ENCODE measurements at regions not wholly inside any gene's neighbourhood (a gene's known extent, or its start where the extent isn't known, plus 50 kb on each side); places are given as distances from the start of the nearest gene placed in this dataset.

DNA sequence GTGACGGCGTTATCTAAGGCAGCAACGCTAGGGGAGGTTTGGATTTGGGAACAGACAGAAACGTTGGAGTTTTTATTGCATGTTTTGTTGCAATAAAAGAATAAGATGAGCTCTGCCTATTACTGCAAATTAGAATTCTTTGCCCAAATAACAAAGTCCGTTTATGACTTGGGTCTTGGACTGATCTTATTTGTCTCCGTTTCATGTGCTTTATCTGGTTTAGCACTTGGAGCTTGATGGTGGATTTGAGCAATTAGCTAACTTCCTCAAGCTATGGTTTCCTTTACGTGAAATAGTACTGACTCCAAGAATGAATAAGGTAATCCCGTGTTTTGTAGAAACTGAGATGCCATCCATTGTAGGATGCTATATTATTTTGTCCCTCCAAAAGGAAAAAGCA, 233.0 kb upstream of the IRX5 start:
- no peak overlapping the region for H3K27ac Mint-ChIP-seq (ENCODE audit: unreplicated experiment)
- intact Hi-C loops (cut with micrococcal nuclease; ENCODE audit: unreplicated experiment), result no loop called here
- no peaks in the 10 kb centered on the region for H3K36me3 Mint-ChIP-seq (ENCODE audit: insufficient read depth, unreplicated experiment)
- TF ChIP-seq, protein P1, sequence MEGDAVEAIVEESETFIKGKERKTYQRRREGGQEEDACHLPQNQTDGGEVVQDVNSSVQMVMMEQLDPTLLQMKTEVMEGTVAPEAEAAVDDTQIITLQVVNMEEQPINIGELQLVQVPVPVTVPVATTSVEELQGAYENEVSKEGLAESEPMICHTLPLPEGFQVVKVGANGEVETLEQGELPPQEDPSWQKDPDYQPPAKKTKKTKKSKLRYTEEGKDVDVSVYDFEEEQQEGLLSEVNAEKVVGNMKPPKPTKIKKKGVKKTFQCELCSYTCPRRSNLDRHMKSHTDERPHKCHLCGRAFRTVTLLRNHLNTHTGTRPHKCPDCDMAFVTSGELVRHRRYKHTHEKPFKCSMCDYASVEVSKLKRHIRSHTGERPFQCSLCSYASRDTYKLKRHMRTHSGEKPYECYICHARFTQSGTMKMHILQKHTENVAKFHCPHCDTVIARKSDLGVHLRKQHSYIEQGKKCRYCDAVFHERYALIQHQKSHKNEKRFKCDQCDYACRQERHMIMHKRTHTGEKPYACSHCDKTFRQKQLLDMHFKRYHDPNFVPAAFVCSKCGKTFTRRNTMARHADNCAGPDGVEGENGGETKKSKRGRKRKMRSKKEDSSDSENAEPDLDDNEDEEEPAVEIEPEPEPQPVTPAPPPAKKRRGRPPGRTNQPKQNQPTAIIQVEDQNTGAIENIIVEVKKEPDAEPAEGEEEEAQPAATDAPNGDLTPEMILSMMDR (IDR thresholded peaks at IDR 0.05; ENCODE audit: unreplicated experiment), result no peak
- DNase-seq, result no peak
- BruUV-seq (replicated peaks), result no TSS peak
- no peaks in the 10 kb centered on the region for H3K9me3 Mint-ChIP-seq (ENCODE audit: low read depth, unreplicated experiment)
- CTCF ChIA-PET, result no interaction called here
- H3K4me3 Mint-ChIP-seq (ENCODE audit: low read depth, unreplicated experiment), result no peak overlapping the region
- H3K27me3 Mint-ChIP-seq (ENCODE audit: unreplicated experiment), result peaks cover 8% of the 10 kb centered on the region
- H3K4me1 Mint-ChIP-seq (ENCODE audit: low read depth, unreplicated experiment), result no peaks in the 10 kb centered on the region

- H3K9me3 Mint-ChIP-seq (ENCODE audit: low read depth, unreplicated experiment), result no peaks in the 10 kb centered on the region
- H3K4me3 Mint-ChIP-seq (ENCODE audit: low read depth, unreplicated experiment), result no peak overlapping the region
- no peaks in the 10 kb centered on the region for H3K36me3 Mint-ChIP-seq (ENCODE audit: insufficient read depth, unreplicated experiment)
- CTCF ChIA-PET, result no interaction called here
- TF ChIP-seq, protein P1 (IDR thresholded peaks at IDR 0.05; ENCODE audit: unreplicated experiment), result no peak
- H3K4me1 Mint-ChIP-seq (ENCODE audit: low read depth, unreplicated experiment), result no peaks in the 10 kb centered on the region
- DNase-seq, result no peak
- intact Hi-C loops (cut with micrococcal nuclease; ENCODE audit: unreplicated experiment), result no loop called here
- H3K27ac Mint-ChIP-seq (ENCODE audit: unreplicated experiment), result no peak overlapping the region
- no TSS peak for BruUV-seq (replicated peaks)
- H3K27me3 Mint-ChIP-seq (ENCODE audit: unreplicated experiment), result peaks cover 15% of the 10 kb centered on the region
Observed at GRCh38 chr16:54696970-54697369, 233.7 kb upstream of the IRX5 start.

- H3K36me3 Mint-ChIP-seq (ENCODE audit: insufficient read depth, unreplicated experiment), result no peaks in the 10 kb centered on the region
- intact Hi-C loops (cut with micrococcal nuclease; ENCODE audit: unreplicated experiment), result no loop called here
- H3K4me1 Mint-ChIP-seq (ENCODE audit: low read depth, unreplicated experiment), result no peaks in the 10 kb centered on the region
- BruUV-seq (replicated peaks), result no TSS peak
- H3K27me3 Mint-ChIP-seq (ENCODE audit: unreplicated experiment), result peaks cover 18% of the 10 kb centered on the region
- H3K27ac Mint-ChIP-seq (ENCODE audit: unreplicated experiment), result no peak overlapping the region
- TF ChIP-seq, protein P1 (IDR thresholded peaks at IDR 0.05; ENCODE audit: unreplicated experiment), result no peak
- no peak for DNase-seq
- no peaks in the 10 kb centered on the region for H3K9me3 Mint-ChIP-seq (ENCODE audit: low read depth, unreplicated experiment)
- H3K4me3 Mint-ChIP-seq (ENCODE audit: low read depth, unreplicated experiment), result no peak overlapping the region
- CTCF ChIA-PET, result no interaction called here
Observed at GRCh38 chr16:54696522-54696921, 234.1 kb upstream of the IRX5 start.

GRCh38 chr16:54694651-54695050, 236.0 kb upstream of the IRX5 start:
- peaks cover 18% of the 10 kb centered on the region for H3K27me3 Mint-ChIP-seq (ENCODE audit: unreplicated experiment)
- H3K4me3 Mint-ChIP-seq (ENCODE audit: low read depth, unreplicated experiment), result no peak overlapping the region
- TF ChIP-seq, protein P1 (IDR thresholded peaks at IDR 0.05; ENCODE audit: unreplicated experiment), result no peak
- CTCF ChIA-PET, result no interaction called here
- no TSS peak for BruUV-seq (replicated peaks)
- H3K27ac Mint-ChIP-seq (ENCODE audit: unreplicated experiment), result no peak overlapping the region
- intact Hi-C loops (cut with micrococcal nuclease; ENCODE audit: unreplicated experiment), result no loop called here
- H3K36me3 Mint-ChIP-seq (ENCODE audit: insufficient read depth, unreplicated experiment), result no peaks in the 10 kb centered on the region
- H3K4me1 Mint-ChIP-seq (ENCODE audit: low read depth, unreplicated experiment), result no peaks in the 10 kb centered on the region
- H3K9me3 Mint-ChIP-seq (ENCODE audit: low read depth, unreplicated experiment), result no peaks in the 10 kb centered on the region
- DNase-seq, result no peak

DNA sequence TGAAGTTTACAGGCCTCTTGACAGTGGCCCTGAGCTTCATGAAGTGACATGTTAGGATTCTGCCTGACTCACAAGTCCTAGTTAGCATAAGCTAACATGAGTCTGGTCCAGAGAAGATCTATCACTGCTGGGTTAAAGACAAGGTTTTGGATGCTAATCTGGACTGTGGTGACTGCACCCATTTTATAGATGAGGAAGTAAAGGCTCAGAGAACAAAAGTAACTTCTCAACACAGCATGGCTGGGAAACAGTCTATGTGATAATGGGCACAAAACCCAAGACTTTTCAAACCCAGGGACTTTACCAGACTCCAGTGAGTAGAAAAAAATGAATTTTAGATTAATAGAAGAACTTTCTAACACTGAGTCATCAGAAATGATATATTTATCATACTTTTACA, 236.8 kb upstream of the IRX5 start:
- Mint-ChIP-seq H3K27me3 (ENCODE audit: unreplicated experiment) (peaks cover 18% of the 10 kb centered on the region), H3K9me3 (ENCODE audit: low read depth, unreplicated experiment) (no peaks in the 10 kb centered on the region), H3K36me3 (ENCODE audit: insufficient read depth, unreplicated experiment) (no peaks in the 10 kb centered on the region)

More for the DNA sequence above, 236.8 kb upstream of the IRX5 start:
- intact Hi-C loops (cut with micrococcal nuclease; ENCODE audit: unreplicated experiment), result no loop called here
- BruUV-seq (replicated peaks), result no TSS peak
- DNase-seq, result no peak
- Mint-ChIP-seq H3K4me1 (ENCODE audit: low read depth, unreplicated experiment) (no peaks in the 10 kb centered on the region), H3K4me3 (ENCODE audit: low read depth, unreplicated experiment) (no peak overlapping the region), H3K27ac (ENCODE audit: unreplicated experiment) (no peak overlapping the region)
- TF ChIP-seq, protein P1 (IDR thresholded peaks at IDR 0.05; ENCODE audit: unreplicated experiment), result no peak
- CTCF ChIA-PET, result no interaction called here
